CD4-positive, alpha-beta T cell (primary cell): ENCODE measurements at regions not wholly inside any gene's neighbourhood (a gene's known extent, or its start where the extent isn't known, plus 50 kb on each side); places are given as distances from the start of the nearest gene placed in this dataset.

Experiments used
- ATAC-seq: fragments of 200-7000 bp; cut with Tn5 transposase; one replicate; pipeline ENCODE4 v1.10.0; 2022; ENCODE audit warnings: mild to moderate bottlenecking; ENCODE audit not compliant: poor library complexity
- CTCF ChIA-PET: fragments of 350-600 bp; sonication (Branson Sonifier 250); formaldehyde crosslinking; loops from one replicate; lab custom pipeline; 2021; ENCODE audit warnings: antibody characterized with exemption, inconsistent platforms; lab: Charles Lee
- POLR2A ChIA-PET: fragments of 350-600 bp; sonication (Branson Sonifier 250); formaldehyde crosslinking; loops from one replicate; lab custom pipeline; 2021; ENCODE audit warnings: antibody characterized with exemption, inconsistent platforms; lab: Charles Lee
- DNase-seq, 14 experiments: peaks; one replicate each; pipeline ENCODE4 v3.0.0-alpha.2; 2013 to 2020; ENCODE audit warnings: mixed read lengths in 2 of 14
- H3K27ac ChIP-seq, 2 donors: one replicate each; pipeline versions ENCODE4 v1.5.1 to v1.7.0; 2013; ENCODE audit warnings: low read length in 2 of 2, low read depth in 1 of 2, mild to moderate bottlenecking in 1 of 2
- H3K27me3 ChIP-seq, 2 experiments: 1 replicate in 1 of 2; 2 replicates in 1 of 2; pipeline versions ENCODE4 v1.6.1 to v1.7.0; 2013; ENCODE audit warnings: low read length in 2 of 2, control low read depth in 1 of 2, mild to moderate bottlenecking in 1 of 2, moderate library complexity in 1 of 2; ENCODE audit not compliant: insufficient read depth in 2 of 2, control insufficient read depth in 1 of 2
- H3K36me3 ChIP-seq: one replicate; pipeline ENCODE4 v1.6.1; 2013; ENCODE audit warnings: low read length, control low read depth; ENCODE audit not compliant: insufficient read depth
- H3K4me1 ChIP-seq: one replicate; pipeline ENCODE4 v1.6.1; 2013; ENCODE audit warnings: low read length, control low read depth; ENCODE audit not compliant: insufficient read depth
- H3K4me3 ChIP-seq: one replicate; pipeline ENCODE4 v1.5.1; 2013; ENCODE audit warnings: mild to moderate bottlenecking, low read length, moderate library complexity
- H3K9me3 ChIP-seq, 2 experiments: 1 replicate in 1 of 2; 2 replicates in 1 of 2; pipeline versions ENCODE4 v1.6.1 to v1.7.0; 2013; ENCODE audit warnings: low read length in 2 of 2, mild to moderate bottlenecking in 2 of 2, control low read depth in 1 of 2, moderate library complexity in 1 of 2; ENCODE audit not compliant: control insufficient read depth in 1 of 2, insufficient read depth in 1 of 2
- H3K27ac Mint-ChIP-seq: one replicate; pipeline ENCODE4 v1.8.0; 2020; ENCODE audit warnings: mixed read lengths
- H3K27me3 Mint-ChIP-seq: one replicate; pipeline ENCODE4 v1.8.0; 2021; ENCODE audit warnings: mixed read lengths
- H3K36me3 Mint-ChIP-seq: one replicate; pipeline ENCODE4 v1.8.0; 2021; ENCODE audit warnings: low read depth, mixed read lengths
- H3K4me1 Mint-ChIP-seq: one replicate; pipeline ENCODE4 v1.8.0; 2021; ENCODE audit warnings: low read depth, mixed read lengths
- H3K4me3 Mint-ChIP-seq: one replicate; pipeline ENCODE4 v1.8.0; 2020; ENCODE audit warnings: mild to moderate bottlenecking, mixed read lengths
- H3K9me3 Mint-ChIP-seq: one replicate; pipeline ENCODE4 v1.8.0; 2020; ENCODE audit warnings: mixed read lengths
- CTCF ChIP-seq: fragments of 200-600 bp; IDR thresholded peaks from one replicate; pipeline ENCODE4 v1.8.0; 2022; ENCODE audit warnings: antibody characterized with exemption, mild to moderate bottlenecking
- intact Hi-C, 2 experiments: fragments of 100-400 bp; cut with DNase I in 1 of 2; cut with micrococcal nuclease in 1 of 2; formaldehyde crosslinking; loops; one replicate each; pipeline versions ENCODE4 v1.15.1 to v1.9.0; 2023 to 2025; cut with DNase I, micrococcal nuclease

DNA sequence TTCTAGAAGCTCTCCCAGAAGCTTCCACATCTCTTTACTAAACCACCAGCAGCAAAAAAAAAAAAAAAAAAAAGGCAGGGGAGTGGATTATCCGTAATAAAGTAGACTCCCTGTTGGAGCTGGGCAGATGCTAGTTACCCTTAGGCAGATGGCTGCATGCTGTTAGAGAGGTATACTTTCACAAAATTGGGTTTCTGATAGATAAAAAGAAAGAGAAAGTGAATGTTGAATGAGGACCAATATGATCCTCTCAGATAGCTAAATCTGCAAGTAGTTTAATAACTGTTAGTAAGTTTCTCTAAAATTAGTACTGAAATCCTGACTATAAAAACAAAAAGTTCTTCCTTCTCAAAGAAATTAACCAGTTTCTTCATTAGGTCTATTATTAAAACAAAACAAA, 195.4 kb downstream of the ANAPC10 start:
- intact Hi-C loops: no loop called here
- no peak for TF ChIP-seq CTCF
- Histone ChIP-seq H3K27ac (no peak overlapping the region), H3K4me3 (no peak overlapping the region), H3K4me1 (no peaks in the 10 kb centered on the region), H3K36me3 (no peaks in the 10 kb centered on the region), H3K27me3 (no peaks in the 10 kb centered on the region), H3K9me3 (peaks cover 0 to 3% of the 10 kb centered on the region in 2 experiments)
- Mint-ChIP-seq H3K4me1 (no peaks in the 10 kb centered on the region), H3K36me3 (no peaks in the 10 kb centered on the region), H3K27ac (no peak overlapping the region), H3K9me3 (no peaks in the 10 kb centered on the region), H3K4me3 (no peak overlapping the region), H3K27me3 (no peaks in the 10 kb centered on the region)
- ATAC-seq (no peak), DNase-seq (no peak)
- CTCF ChIA-PET: interaction anchor here (1.4 kb wide), 1 partner anchor 16 kb away, joined by 3 read pairs; no protein-coding TSS in a partner anchor
- POLR2A ChIA-PET: no interaction called here

DNA sequence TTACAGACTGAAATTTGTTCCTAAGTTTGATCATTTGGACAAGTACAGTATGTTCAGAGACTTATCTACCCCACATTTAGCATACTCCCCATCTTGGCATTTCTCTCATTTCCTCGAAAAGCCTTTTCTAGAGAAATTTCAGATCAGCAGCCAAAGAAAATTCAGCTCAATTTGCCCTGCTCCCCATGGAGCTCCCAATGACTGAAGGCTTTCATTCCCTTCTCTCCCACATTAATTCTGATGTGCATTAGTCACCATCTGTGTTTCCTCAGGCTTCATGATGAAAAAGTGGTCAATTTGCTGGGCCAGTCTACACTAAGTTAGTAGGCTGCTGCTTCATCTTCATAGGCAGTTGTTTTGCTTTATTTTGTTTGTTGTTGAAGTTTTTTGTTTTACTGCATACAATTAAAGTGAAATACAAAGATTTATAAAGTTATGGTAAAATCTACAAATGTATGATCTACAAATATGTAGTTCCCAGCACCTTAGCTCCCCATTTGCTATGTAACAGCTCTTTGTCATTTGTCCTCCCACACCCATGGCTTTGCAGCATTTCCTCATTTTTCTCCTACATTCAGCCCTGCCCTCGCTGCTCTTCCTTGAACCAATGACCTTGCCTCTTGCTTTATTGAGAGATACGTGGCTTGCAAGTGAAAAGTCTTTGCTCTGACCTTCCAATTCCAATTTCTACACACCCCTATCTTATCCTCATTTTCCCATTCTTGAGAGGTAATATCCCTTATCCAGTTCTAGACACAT, 193.9 kb downstream of the ANAPC10 start:
- intact Hi-C loops: no loop called here
- DNase-seq: no peak
- no peak for ATAC-seq
- no peak overlapping the region for H3K4me3 ChIP-seq
- no peaks in the 10 kb centered on the region for H3K36me3 ChIP-seq
- ChIA-PET CTCF (no interaction called here), POLR2A (no interaction called here)
- TF ChIP-seq CTCF: no peak
- H3K4me3 Mint-ChIP-seq: no peak overlapping the region
- peaks cover 0 to 3% of the 10 kb centered on the region in 2 experiments for H3K9me3 ChIP-seq
- H3K36me3 Mint-ChIP-seq: no peaks in the 10 kb centered on the region
- no peaks in the 10 kb centered on the region for H3K27me3 ChIP-seq
- no peaks in the 10 kb centered on the region for H3K4me1 Mint-ChIP-seq
- H3K4me1 ChIP-seq: no peaks in the 10 kb centered on the region
- H3K27me3 Mint-ChIP-seq: no peaks in the 10 kb centered on the region
- H3K9me3 Mint-ChIP-seq: no peaks in the 10 kb centered on the region
- no peak overlapping the region for H3K27ac ChIP-seq
- no peak overlapping the region for H3K27ac Mint-ChIP-seq

GRCh38 chr4:144905286-144905685, 192.7 kb downstream of the ANAPC10 start:
- TF ChIP-seq CTCF: no peak
- CTCF ChIA-PET: no interaction called here
- no peaks in the 10 kb centered on the region for H3K27me3 Mint-ChIP-seq

More at GRCh38 chr4:144905286-144905685, 192.7 kb downstream of the ANAPC10 start:
- Mint-ChIP-seq H3K4me1 (no peaks in the 10 kb centered on the region), H3K9me3 (no peaks in the 10 kb centered on the region), H3K4me3 (no peak overlapping the region), H3K27ac (no peak overlapping the region), H3K36me3 (no peaks in the 10 kb centered on the region)
- POLR2A ChIA-PET: no interaction called here
- Histone ChIP-seq H3K4me1 (no peaks in the 10 kb centered on the region), H3K27me3 (no peaks in the 10 kb centered on the region), H3K27ac (no peak overlapping the region), H3K4me3 (no peak overlapping the region), H3K36me3 (no peaks in the 10 kb centered on the region), H3K9me3 (peaks cover 0 to 2% of the 10 kb centered on the region in 2 experiments)
- DNase-seq: no peak
- ATAC-seq: no peak
- intact Hi-C loops: no loop called here
